GM12891 (cell line): ENCODE measurements at regions not wholly inside any gene's neighbourhood (a gene's known extent, or its start where the extent isn't known, plus 50 kb on each side); places are given as distances from the start of the nearest gene placed in this dataset.

Source experiments
- POLR2A ChIP-seq: IDR thresholded peaks from 2 replicates; pipeline ENCODE4 v1.6.1; 2011; ENCODE audit warnings: low read depth, low read length, control low read depth
- SPI1 ChIP-seq: IDR thresholded peaks from 2 replicates; pipeline ENCODE4 v1.6.1; 2011; ENCODE audit warnings: low read depth, low read length, control low read depth

DNA sequence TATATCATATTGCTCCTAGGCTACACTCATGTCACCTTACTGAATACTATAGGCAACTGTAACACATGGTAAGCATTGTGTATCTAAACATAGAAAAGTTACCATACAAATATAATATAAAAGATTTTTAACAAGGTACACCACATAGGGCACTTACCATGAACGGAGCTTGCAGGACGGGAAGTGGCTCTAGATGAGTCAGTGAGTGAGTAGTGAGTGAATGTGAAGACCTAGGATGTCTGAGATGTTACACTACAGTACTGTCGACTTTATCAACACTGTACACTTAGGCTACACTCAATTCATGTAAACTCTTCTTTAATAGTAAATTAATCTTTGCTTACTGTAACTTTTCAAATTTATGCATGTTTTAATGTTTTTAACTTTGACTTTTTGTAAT, 81.0 kb upstream of the PLD5 start:
- TF ChIP-seq SPI1 (no peak), POLR2A (no peak)
